Suprapubic skin (tissue), 4 donors: ENCODE measurements at regions not wholly inside any gene's neighbourhood (a gene's known extent, or its start where the extent isn't known, plus 50 kb on each side); places are given as distances from the start of the nearest gene placed in this dataset.
A peak's percentile ranks its signal among the peaks of the same experiment; 100 is the strongest.

Source experiments
- DNase-seq, 2 donors: peaks; one replicate each; pipeline ENCODE4 v3.0.0-alpha.2; 2019; ENCODE audit warnings: low spot score in 2 of 2
- H3K27ac ChIP-seq: fragments of 200-600 bp; sonication (generic); one replicate; pipeline ENCODE4 v1.5.1; 2019
- H3K27me3 ChIP-seq: fragments of 200-600 bp; sonication (generic); one replicate; pipeline ENCODE4 v1.5.1; 2019
- H3K36me3 ChIP-seq: fragments of 200-600 bp; sonication (generic); one replicate; pipeline ENCODE4 v1.5.1; 2019
- H3K4me1 ChIP-seq: fragments of 200-600 bp; sonication (generic); one replicate; pipeline ENCODE4 v1.5.1; 2019
- H3K4me3 ChIP-seq: fragments of 200-600 bp; sonication (generic); one replicate; pipeline ENCODE4 v1.5.1; 2019; ENCODE audit warnings: mild to moderate bottlenecking
- H3K9me3 ChIP-seq: fragments of 200-600 bp; sonication (generic); one replicate; pipeline ENCODE4 v1.5.1; 2019
- CTCF ChIP-seq, 2 donors: fragments of 200-600 bp in 1 of 2; fragments of 450-650 bp in 1 of 2; sonication (generic) in 1 of 2; IDR thresholded peaks; one replicate each; pipeline ENCODE4 v1.5.1; 2016 to 2019; ENCODE audit warnings: antibody characterized with exemption in 2 of 2, mild to moderate bottlenecking in 1 of 2, moderate library complexity in 1 of 2
- EP300 ChIP-seq: sonication (generic); formaldehyde crosslinking; IDR thresholded peaks from one replicate; pipeline ENCODE4 v1.6.1; 2017; ENCODE audit warnings: antibody characterized with exemption
- POLR2A ChIP-seq, 2 donors: fragments of 450-650 bp; IDR thresholded peaks; one replicate each; pipeline ENCODE4 v1.6.1; 2017; ENCODE audit warnings: antibody characterized with exemption in 2 of 2, mild to moderate bottlenecking in 2 of 2, moderate library complexity in 2 of 2
- POLR2AphosphoS5 ChIP-seq, 3 donors: sonication (generic); formaldehyde crosslinking; IDR thresholded peaks; one replicate each; pipeline ENCODE4 v1.6.1; 2017; ENCODE audit warnings: antibody characterized with exemption in 3 of 3
- WGBS: methylation state at CpG from one replicate; pipeline ENCODE4 v1.1.5; 2018; 5-methylcytosine and 5-hydroxymethylcytosine counted together

GRCh38 chr6:22457996-22458395, 111.4 kb upstream of the HDGFL1 start:
- H3K27ac ChIP-seq = no peak overlapping the region
- H3K9me3 ChIP-seq = no peaks in the 10 kb centered on the region
- H3K4me3 ChIP-seq = no peak overlapping the region
- DNase-seq = no peak
- no peak for TF ChIP-seq CTCF (IDR thresholded peaks at IDR 0.05)
- TF ChIP-seq POLR2A (IDR thresholded peaks at IDR 0.05) = no peak
- no peak for TF ChIP-seq POLR2AphosphoS5 (IDR thresholded peaks at IDR 0.05)
- TF ChIP-seq EP300 = no peak
- H3K27me3 ChIP-seq = no peaks in the 10 kb centered on the region
- H3K4me1 ChIP-seq = no peaks in the 10 kb centered on the region
- no peaks in the 10 kb centered on the region for H3K36me3 ChIP-seq
- WGBS = 54% methylated on average over 1 of the region's 1 CpG

GRCh38 chr6:22466665-22467245, 102.6 kb upstream of the HDGFL1 start:
- Histone ChIP-seq H3K27ac (no peak overlapping the region), H3K4me1 (peaks cover 21% of the 10 kb centered on the region), H3K27me3 (no peaks in the 10 kb centered on the region), H3K36me3 (no peaks in the 10 kb centered on the region), H3K9me3 (no peaks in the 10 kb centered on the region), H3K4me3 (no peak overlapping the region)
- WGBS = 85% methylated on average over 4 of the region's 4 CpGs
- no peak for DNase-seq
- no peak for TF ChIP-seq POLR2AphosphoS5 (IDR thresholded peaks at IDR 0.05)
- no peak for TF ChIP-seq CTCF (IDR thresholded peaks at IDR 0.05)
- no peak for TF ChIP-seq POLR2A (IDR thresholded peaks at IDR 0.05)
- no peak for TF ChIP-seq EP300

GRCh38 chr6:22467645-22468044, 101.7 kb upstream of the HDGFL1 start:
- WGBS = 68% methylated on average over 3 of the region's 3 CpGs
- no peak for DNase-seq
- H3K27me3 ChIP-seq = no peaks in the 10 kb centered on the region
- no peak overlapping the region for H3K4me3 ChIP-seq
- no peaks in the 10 kb centered on the region for H3K9me3 ChIP-seq
- no peak for TF ChIP-seq POLR2A (IDR thresholded peaks at IDR 0.05)
- TF ChIP-seq CTCF (IDR thresholded peaks at IDR 0.05) = no peak
- no peak for TF ChIP-seq POLR2AphosphoS5 (IDR thresholded peaks at IDR 0.05)
- no peak for TF ChIP-seq EP300
- H3K27ac ChIP-seq = no peak overlapping the region
- H3K36me3 ChIP-seq = no peaks in the 10 kb centered on the region
- peaks cover 24% of the 10 kb centered on the region for H3K4me1 ChIP-seq

GRCh38 chr6:22468256-22468965, 101.0 kb upstream of the HDGFL1 start:
- TF ChIP-seq EP300 (no peak), POLR2AphosphoS5 (IDR thresholded peaks at IDR 0.05) (no peak), CTCF (IDR thresholded peaks at IDR 0.05) (no peak), POLR2A (IDR thresholded peaks at IDR 0.05) (no peak)
- Histone ChIP-seq H3K4me3 (no peak overlapping the region), H3K9me3 (no peaks in the 10 kb centered on the region), H3K4me1 (peaks cover 24% of the 10 kb centered on the region), H3K36me3 (no peaks in the 10 kb centered on the region), H3K27me3 (no peaks in the 10 kb centered on the region), H3K27ac (no peak overlapping the region)
- 42% methylated on average over 2 of the region's 2 CpGs for WGBS
- no peak for DNase-seq

GRCh38 chr6:22470454-22471131, 98.8 kb upstream of the HDGFL1 start:
- no peaks in the 10 kb centered on the region for H3K36me3 ChIP-seq
- 56% methylated on average over 7 of the region's 7 CpGs for WGBS
- DNase-seq = no peak
- TF ChIP-seq CTCF (IDR thresholded peaks at IDR 0.05) = no peak
- TF ChIP-seq POLR2AphosphoS5 (IDR thresholded peaks at IDR 0.05) = no peak
- no peak for TF ChIP-seq EP300
- no peak for TF ChIP-seq POLR2A (IDR thresholded peaks at IDR 0.05)
- peak overlapping the region; percentile 39 for H3K27ac ChIP-seq
- peaks cover 24% of the 10 kb centered on the region for H3K4me1 ChIP-seq
- H3K9me3 ChIP-seq = no peaks in the 10 kb centered on the region
- H3K27me3 ChIP-seq = no peaks in the 10 kb centered on the region
- H3K4me3 ChIP-seq = no peak overlapping the region
